NCI-H345 treated with DMSO at 0.1 percent for 48 hours (cell line): ENCODE measurements at regions not wholly inside any gene's neighbourhood (a gene's known extent, or its start where the extent isn't known, plus 50 kb on each side); places are given as distances from the start of the nearest gene placed in this dataset.

Experiments used
- DNase-seq: peaks from one replicate; lab custom pipeline; 2025; ENCODE audit not compliant: unreplicated experiment; lab: John Stamatoyannopoulos, UW

DNA sequence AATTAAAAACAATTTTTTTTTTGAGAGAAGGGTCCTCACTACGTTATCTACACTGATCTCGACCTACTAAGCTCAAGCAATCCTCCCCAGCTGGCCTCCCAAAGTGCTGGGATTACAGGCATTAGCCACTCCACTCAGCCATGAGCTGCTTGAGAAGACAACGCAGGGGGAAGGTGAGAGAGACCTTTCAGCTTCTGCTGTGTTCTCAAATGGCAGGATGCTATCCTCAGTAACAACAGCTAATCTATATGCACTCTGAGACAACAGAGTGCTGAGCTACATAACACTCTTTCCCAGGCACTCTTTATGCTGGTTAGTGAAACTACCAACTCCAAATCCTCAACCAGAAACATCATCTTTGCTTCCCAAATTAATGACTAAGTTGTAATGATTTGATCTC lies 526.1 kb downstream of the CCER1 start:
- DNase-seq, result no peak

DNA sequence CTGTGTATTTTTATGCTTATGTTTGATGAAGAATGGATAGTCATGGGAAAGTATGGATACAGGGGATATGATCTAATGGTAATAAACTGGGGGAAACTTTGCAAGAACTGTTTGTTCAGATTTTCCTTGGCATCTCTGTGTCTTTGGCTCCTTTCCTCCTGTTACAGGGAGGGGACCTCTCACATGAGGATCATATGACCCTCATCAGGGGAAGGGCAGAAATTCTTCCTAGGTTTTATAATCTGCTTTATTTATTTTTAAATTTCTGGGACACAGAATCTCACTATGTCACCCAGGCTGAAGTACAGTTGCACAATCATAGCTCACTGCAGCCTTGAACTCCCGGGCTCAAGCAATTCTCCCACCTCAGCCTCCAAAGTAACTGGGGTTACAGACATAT lies 526.5 kb downstream of the CCER1 start:
- DNase-seq, result no peak

DNA sequence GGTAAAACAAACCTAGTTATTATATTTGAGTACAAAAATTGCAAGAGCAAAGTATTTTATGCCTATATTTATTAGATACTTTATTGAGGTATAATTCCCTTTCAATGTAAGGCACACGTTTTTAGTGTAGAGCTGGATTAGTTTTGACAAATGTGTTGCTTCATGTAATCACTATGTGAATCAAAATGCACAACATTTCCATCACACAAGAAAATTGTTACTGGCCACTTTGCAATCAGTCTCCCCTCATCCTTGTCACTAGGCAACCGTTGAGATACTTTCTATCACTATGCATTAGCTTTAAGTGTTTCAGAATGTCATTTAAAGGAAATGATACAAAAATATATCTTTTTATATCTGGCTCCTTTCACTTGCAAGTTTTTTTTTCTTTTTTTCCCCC lies 531.0 kb downstream of the CCER1 start:
- DNase-seq, result no peak

DNA sequence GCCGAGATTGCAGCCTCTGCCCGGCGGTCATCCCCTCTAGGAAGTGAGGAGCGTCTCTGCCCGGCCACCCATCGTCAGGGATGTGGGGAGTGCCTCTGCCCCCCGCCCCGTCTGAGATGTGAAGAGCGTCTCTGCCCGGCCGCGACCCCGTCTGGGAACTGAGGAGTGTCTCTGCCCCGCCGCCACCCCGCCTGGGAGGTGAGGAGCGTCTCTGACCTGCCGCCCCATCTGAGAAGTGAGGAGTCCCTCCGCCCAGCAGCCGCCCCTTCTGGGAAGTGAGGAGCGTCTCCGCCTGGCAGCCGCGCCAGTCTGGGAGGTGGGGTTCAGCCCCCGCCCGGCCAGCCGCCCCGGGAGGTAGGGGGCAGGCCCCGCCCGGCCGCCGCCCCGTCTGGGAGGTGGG lies 544.0 kb downstream of the CCER1 start:
- no peak for DNase-seq

DNA sequence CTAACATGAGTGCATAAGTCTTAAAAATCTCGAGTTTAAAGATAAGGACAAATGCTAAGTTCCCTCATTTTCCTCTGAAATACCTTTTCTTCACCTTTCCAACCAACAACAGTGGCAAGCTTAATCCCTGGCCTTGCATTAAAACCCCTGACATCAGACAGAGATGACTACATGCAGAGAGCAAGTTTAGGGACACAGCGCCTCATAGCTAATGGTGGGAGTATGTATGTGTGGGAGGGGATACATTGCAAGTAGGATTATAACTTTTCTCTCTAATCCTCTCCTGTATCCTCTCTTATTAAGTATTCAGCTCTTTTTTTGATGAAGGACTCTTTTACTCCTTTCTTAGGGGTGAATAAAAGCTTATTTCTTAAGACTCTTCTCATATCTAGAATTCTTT lies 547.1 kb downstream of the CCER1 start:
- no peak for DNase-seq

DNA sequence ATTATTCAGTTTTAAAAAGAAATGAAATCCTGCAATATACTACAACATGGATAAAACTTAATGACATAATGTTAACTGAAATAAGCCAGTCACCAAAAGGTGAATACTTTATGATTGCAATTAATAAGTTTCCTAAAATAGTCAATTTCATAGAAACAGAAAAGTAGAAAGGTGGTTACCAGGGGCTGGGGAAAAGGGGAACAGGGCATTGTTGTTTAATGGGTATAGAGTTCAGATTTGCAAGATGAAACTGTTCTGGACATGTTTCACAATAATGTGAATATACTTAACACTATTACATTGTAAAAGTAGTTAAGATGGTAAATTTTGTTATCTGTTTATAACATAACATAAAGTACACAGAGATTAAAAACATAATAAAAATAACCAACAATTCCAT lies 550.9 kb downstream of the CCER1 start:
- no peak for DNase-seq

DNA sequence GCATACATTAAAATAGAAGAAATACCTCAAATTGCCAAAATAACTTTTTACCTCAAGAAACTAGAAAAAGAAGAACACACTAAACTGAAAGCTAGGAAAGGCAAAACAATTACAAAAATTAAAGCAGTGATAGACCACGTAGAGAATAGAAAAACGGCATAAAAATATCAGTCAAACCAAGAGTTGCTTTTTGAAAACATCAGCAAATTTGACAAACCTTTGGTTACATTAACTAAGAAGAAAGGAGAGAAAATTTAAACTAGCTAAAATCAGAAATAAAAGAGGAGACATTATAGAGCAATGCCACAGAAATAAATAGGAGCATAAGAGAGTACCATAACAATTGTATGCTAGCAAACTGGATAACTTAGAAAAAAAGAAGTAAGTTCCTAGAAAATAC lies 553.8 kb downstream of the CCER1 start:
- no peak for DNase-seq

DNA sequence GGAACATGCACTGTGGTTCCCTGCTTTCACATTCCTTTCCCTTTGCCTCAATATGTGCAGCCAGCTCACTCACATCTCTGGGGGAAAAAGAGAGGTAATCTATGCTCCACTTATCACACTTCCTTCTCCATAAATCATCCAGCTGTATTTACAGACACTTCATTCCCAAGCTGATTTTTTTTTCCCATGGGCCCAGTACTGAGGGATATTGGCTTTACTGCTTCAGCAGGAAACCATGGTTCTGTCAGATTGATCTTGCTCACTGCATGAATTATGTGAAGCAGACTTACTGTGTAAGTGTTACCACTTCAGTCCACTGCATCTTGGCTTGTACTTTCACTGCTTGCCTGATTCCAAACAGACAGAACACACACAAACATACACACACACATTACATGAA lies 555.6 kb downstream of the CCER1 start:
- DNase-seq, result no peak

DNA sequence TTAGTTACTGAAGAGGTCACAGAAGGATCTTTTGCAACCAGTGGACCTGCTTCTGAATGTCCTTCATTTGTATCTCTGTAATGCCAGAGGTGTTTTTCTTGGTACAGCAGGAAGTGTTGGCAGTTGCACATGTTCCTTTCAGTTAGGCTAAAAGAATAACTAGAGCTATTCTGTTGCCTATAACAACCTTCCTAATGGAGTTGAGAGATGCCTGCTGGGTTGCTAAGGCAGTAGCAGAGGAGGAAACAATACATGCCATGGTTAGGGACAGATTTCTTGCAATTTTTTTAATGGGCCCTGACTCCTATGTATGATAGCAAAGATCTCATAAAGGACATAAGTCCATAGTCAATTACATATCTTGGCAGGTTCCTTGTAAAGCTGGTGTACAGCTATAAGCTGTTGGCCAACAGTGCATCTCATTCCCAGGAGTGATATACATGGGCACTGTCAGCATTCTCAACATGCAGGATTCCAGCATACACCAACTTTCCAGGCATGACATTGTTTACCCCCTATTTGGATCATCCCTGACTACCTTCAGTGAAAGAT lies 556.6 kb downstream of the CCER1 start:
- DNase-seq, result no peak

DNA sequence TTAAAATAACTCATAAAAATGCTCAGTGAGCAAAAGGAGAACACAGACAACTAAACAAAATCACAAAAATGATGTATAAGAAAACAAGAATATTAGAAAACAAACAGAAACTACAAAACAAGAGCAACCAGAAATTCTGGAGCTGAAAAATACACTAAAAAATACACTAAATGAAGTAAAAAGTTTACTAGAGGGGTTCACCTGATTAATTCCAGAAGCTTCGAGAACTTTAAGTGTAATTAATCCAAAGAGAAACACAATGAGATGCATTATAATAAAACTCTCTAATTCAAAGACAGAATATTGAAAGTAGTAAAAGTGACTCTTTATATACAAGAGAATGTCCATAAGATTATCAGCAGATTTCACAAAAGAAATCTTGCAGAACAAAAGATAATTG lies 558.4 kb downstream of the CCER1 start:
- DNase-seq, result no peak

DNA sequence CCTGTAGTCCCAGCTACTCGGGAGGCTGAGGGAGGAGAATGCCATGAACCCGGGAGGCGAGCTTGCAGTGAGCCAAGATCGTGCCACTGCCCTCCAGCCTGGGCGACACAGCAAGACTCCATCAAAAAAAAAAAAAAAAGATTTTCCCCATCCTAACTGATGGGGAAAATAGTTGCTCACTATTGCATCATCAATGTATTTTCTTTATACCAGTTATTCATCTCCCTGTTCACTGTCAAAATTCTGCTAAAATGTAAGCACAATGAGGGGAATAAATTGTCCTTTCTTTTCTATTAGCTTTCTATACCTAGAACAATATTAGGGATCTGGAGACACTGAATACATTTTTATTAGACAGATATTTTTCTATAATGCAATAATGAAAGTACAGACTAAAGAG lies 561.3 kb downstream of the CCER1 start:
- no peak for DNase-seq

DNA sequence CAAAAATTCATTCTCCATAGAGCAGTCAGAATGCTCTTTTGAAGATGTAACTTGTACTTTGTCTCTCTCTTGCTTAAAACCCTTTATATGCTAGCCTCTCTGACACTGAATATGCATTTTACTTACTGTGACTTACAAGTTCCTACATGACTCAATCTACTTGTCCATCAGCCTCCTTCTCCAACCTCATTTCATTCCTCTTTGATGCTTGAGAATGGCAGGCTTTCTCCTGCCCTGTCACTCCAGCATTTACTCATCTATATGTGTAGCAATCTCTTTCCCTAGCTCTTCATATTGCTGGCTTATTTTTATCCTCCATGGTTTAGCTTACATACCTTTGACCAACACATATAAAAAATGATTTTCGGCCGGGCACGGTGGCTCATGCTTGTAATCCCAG lies 561.9 kb downstream of the CCER1 start:
- no peak for DNase-seq

DNA sequence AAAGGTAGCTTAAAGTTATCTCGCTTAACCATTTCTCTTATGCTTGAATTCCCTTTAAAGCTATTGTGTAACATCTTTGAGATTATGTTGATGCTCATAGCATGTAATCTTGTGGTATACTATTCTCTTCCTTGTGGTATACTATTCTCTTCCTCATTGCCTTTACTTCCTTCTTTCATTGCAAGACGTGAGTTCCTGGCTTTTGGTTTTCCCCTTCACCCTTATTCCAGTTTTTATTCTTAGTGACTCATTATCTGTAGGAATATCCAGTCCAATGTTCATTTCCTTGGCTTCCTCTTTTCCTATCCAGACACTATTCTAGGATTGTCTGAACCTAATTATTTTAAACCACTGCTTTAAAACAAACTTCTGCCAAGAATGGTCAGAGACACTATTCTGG lies 564.0 kb downstream of the CCER1 start:
- DNase-seq, result no peak

DNA sequence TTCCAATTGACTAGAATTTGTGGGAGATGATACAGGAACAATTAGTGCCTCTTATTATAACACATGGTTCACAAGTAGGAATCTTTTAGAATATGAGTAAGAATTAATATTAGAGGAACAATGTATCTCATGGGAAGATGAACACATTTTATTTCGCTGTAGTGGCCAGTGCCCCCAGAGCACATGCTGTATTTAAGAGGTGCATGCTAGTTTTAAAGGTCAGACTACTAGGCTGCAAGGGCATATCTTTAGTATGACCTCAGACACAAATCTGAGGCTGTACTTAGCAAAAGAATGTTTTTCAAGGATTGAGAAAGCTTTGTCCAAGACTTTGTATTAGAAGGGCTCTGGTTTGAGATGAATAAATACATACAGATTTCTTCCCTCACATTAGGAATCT lies 586.9 kb downstream of the CCER1 start:
- no peak for DNase-seq

DNA sequence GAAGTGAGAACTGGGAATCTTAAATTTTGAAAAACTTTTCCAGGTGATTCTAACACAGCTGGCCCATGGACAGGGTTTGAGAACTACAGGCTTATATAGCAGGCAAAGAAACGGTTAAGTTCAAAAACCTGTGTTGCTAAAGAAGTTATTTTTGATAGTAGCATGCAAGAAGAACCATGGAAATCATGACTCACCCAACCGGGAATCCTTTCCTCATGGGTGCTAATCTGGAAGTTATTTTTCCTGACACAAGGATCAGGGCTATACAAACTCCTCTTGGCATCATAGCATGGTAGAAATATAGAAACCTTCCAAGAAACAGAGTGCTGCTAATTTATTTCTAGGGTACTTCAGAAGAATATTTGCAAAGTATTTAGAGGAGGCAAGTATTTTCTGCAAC lies 588.7 kb downstream of the CCER1 start:
- no peak for DNase-seq

DNA sequence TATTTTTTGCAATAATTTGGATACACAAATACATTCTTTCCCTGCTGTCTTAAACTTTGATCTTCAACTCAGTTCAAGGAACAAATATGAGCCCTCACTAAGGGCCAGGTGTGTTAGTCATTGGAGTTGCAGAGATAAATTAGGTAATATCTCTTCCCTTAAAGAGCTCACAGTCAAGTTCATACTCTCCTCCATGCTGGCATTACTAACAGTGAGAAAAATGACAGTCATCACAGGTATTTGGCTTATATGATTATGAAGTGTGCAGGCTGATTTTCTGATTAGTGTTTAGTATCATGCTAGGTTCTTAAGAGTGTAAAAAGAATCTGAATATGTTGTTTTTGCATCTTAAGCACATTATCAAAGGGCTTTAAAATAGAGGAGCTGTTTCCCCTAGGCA lies 594.7 kb downstream of the CCER1 start:
- DNase-seq, result no peak

DNA sequence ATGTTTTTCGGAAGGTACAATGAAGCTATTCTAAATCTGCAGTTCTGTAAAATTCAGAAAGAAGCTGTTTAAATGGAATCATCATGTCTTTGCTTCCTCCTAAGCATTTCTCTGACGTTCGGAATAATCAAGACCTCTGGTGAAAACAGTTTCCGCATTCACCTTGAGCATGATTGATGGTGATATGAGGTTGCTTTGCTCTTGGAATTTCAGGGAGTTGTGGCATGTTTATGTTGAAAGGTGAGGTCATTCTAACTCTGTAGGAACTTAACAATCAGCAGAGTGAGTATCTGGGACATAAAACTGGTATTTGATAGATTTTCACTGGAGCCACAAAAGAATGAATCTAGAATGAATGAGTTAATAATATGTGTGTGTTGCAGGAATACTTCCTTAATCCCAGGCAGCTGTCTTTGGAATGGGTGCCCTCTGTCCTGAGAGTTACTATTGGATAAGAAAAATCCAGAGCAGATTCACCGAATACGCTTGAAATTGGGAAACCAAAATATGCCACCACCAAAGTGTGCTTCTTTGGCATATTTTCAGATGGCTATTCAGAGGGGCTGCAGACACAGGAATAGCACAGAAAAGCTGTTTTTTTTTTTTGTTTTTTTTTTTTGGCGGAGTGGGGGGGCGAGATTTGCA lies 599.1 kb downstream of the CCER1 start:
- no peak for DNase-seq

DNA sequence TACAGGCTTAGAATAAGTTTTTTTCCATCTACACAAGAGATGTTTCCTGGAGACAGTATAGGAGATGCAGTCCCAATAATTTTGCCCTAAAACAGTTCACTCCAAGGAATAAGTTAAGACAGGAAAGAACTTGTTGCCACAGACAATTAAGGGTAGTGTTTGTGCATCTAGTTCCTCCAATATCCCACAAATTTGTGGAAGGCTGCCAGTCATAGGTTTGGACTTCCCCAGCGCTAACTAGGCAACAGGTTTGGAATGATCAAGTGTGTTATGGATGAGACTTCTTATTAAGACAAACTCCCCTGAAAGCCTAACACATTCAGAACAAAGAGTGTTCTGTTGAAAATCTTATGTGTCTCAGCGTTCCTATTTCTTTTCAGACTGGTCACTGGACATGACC lies 611.0 kb downstream of the CCER1 start:
- DNase-seq, result no peak

DNA sequence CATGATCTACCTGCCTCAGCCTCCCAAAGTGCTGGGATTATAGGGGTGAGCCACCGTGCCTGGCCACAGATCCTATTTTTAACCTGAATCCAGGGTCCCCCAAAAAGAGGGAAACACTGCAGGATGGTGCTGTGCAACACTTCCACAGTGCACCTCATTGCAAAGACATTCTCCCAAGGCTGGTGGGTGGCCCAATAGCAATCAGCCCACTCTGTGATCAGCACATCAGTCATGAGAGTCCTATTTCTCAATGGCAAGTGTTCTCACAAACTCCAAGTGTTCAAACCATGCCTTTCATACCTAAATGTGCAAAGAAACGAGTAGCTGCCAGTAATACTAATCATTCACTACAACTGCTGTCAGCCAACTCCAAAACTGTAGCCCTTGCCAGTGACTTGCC lies 612.9 kb downstream of the CCER1 start:
- DNase-seq, result no peak

DNA sequence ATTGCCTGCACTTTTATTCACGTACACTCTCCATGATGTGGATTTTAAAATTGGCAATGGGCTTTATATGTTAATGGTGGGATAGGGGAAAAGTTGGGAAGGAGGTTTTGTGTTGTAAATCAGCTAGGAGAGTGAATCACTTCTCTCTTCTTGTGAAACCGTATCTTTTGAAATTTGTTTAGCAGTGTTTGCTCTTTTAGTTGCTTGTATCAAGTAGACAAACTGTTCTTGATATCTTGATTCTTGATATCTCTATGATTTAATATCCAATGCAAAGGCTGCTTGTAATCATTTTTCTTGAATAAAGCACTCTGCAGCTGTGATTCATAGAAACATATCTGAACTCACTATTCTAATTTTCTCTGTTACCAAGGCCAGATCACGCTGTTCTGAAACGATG lies 615.1 kb downstream of the CCER1 start:
- no peak for DNase-seq

DNA sequence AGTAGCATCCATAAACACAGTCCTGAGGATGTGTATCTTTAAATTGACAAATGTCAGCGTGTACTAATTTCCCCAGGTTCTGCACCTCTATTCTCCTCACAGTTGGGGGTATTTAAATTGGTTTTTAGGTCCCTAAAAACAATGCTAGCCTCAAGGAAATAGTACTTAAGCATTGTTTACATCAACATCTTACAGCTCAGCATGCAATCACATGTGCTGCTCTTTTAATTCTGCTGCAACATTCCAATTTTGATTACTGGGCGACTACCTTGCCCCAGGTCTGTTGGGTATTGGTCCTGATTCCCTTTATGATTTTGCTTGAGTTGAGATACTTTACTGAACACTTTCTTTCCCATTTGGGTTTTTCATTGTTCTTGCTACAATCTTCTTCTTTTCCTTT lies 616.6 kb downstream of the CCER1 start:
- DNase-seq, result no peak

DNA sequence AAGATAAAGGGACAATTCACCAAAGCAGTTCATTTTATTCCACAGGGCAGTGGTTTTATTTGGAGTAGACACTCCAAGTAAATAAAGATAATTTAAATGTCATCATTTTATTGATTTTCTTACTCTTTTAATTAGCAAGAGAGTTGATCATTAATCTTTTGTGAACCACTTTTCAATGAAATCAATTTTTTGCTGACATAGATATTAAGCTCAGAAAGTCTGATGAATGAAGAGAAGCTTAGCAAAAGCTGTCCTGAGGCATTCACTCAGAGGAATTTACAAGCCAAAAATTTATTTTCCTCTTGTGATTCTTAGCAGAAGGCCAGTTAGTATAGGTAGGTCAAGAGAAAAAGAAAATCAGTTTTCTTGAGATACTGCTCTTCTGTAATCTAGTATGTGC lies 618.0 kb downstream of the CCER1 start:
- DNase-seq, result no peak

DNA sequence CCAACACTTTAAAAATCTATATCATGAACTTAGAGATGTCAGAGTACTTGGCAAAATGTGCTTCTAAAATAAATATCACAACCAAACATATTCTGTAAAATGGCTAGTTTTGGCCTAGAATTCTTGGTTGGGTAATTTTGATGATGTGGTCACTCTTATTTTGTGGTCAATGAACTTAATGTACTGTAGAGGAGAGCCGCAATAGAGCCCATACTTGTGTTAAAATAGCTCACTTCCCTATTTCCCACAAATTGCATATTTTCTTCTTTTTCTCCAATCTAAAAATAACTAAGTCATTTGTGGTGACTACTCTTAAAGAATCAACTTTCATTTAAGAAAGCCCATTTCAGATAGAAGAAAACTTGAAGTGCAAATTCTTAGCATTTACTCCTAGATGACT lies 619.4 kb downstream of the CCER1 start:
- DNase-seq, result no peak

DNA sequence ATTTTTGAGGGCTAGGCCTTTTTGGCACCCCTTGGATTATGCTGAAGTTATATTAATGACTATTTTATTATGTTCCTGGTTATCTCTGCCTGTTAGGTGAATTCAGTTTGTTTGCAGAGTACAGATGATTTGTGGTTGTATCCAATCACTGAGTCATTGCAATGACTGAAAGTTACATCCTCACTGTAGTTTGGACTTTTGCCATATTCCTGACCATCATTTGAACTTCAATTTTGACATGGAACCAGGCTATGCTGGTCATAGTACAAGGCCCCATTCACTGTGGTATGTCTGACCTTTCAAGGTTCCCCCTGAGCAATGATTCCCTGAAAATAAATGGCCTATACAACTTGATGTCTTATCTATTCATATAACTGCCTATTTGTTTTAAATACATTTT lies 621.0 kb downstream of the CCER1 start:
- DNase-seq, result no peak
